ENCODE measurements at regions not wholly inside any gene's neighbourhood (a gene's known extent, or its start where the extent isn't known, plus 50 kb on each side); places are given as distances from the start of the nearest gene placed in this dataset.
"Not testable (repeated sequence)": the region's sequence is repeated elsewhere in the genome, so short reads cannot be mapped to it uniquely, and the experiment has no call there.

DNA sequence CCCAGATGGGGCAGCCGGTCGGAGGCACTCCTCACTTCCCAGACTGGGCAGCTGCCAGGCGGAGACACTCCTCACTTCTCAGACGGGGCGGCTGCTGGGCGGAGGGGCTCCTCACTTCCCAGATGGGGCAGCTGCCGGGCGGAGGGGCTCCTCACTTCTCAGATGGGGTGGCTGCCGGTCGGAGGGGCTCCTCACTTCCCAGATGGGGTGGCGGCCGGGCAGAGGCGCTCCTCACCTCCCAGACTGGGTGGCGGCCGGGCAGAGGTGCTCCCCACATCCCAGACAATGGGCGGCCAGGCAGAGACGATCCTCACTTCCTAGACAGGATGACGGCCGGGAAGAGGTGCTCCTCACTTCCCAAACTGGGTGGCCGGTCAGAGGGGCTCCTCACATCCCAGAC lies 55.2 kb upstream of the DHRS4 start:
- not testable (repeated sequence) for DNase-seq (ENCODE audit: low read depth)

DNA sequence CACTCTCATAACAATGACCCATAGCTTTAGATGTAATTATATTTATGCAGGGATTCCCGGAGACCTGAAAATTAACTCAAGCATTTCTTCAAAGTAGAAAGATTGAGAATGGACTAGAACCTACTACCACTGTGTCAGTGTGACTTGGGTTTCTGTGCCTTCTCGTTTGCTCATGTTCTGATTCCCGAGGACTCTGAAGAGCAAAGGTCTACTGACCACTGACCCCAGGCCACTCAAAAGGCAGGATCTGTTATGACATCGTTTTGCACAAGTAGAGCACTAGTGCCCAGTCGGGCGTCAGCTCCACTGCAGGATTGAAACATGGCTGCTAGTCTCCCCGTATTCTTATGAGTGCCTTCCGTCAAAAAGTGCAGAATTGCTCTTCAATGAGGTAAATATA lies 53.8 kb upstream of the DHRS4 start:
- DNase-seq (ENCODE audit: low read depth) = no peak

DNA sequence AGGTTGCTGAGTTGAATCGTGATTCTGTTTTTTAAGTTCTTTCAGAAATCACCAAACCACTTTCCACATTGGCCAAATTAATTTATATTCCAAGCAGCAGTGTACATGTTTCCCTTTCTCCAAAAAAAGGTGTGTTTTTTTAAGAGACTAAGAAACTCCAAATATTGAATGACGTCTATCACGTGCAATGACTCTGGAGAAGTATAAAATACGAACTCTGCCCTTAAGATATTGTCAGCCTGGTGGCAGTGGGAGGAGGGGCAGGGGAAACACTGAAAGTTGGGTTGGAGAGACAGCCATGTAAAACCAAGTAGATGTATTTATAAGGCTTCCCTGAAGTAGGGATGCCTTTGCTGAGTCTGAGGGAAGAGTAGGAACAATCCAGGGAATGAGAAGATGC lies 50.1 kb upstream of the DHRS4 start:
- DNase-seq (ENCODE audit: low read depth) = no peak

Measured in renal cortical epithelial cell (primary cell).